ENCODE measurements at regions not wholly inside any gene's neighbourhood (a gene's known extent, or its start where the extent isn't known, plus 50 kb on each side); places are given as distances from the start of the nearest gene placed in this dataset.
A peak's percentile ranks its signal among the peaks of the same experiment; 100 is the strongest.
"Not testable (repeated sequence)": the region's sequence is repeated elsewhere in the genome, so short reads cannot be mapped to it uniquely, and the experiment has no call there.

GRCh38 chr21:35982717-35983116, 77.6 kb downstream of the SETD4 start:
- H4K20me1 ChIP-seq, result no peaks in the 10 kb centered on the region

DNA sequence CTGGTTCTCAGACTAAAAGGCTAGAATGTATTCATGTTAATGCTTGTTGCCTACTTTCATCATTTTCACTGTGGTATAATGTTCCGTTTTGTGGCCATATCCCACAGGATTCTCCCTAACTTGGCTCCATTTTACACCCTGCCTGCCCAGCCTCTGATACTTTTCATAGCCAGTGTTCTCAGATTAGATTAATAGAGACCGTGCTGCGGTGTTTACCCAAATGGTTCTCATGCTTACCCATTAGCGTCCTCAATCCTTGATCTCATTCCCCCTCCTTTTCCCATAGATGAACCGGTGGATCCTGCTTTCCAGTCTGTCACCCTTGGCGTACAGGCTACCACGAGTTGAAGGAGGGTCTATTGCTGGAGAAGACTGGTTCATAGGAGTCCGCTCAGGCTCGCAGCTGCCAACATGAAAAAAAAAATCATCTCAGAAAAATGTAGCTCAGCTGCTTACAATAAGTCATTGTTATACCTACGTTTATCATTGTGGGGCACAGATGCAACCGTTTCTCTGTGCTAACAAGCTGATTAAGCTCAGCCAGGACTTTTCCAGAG, 78.7 kb downstream of the SETD4 start:
- Histone ChIP-seq H3K4me2 (no peak overlapping the region), H3K9me3 (peaks cover 21% of the 10 kb centered on the region), H3K27me3 (no peaks in the 10 kb centered on the region), H3K4me3 (no peak overlapping the region), H3K4me1 (peaks cover 6% of the 10 kb centered on the region), H3K36me3 (no peaks in the 10 kb centered on the region), H4K20me1 (no peaks in the 10 kb centered on the region), H3K9ac (no peak overlapping the region), H3K27ac (no peak overlapping the region)
- no peak for TF ChIP-seq Cebpa-rat (IDR thresholded peaks at IDR 0.05)

More at GRCh38 chr21:35982717-35983116, 77.6 kb downstream of the SETD4 start:
- Histone ChIP-seq H3K4me2 (no peak overlapping the region), H3K9me3 (peaks cover 16% of the 10 kb centered on the region), H3K4me1 (no peaks in the 10 kb centered on the region), H3K4me3 (no peak overlapping the region), H3K9ac (no peak overlapping the region), H3K27me3 (no peaks in the 10 kb centered on the region), H3K36me3 (no peaks in the 10 kb centered on the region), H3K27ac (no peak overlapping the region)
- TF ChIP-seq Cebpa-rat (IDR thresholded peaks at IDR 0.05), result no peak

DNA sequence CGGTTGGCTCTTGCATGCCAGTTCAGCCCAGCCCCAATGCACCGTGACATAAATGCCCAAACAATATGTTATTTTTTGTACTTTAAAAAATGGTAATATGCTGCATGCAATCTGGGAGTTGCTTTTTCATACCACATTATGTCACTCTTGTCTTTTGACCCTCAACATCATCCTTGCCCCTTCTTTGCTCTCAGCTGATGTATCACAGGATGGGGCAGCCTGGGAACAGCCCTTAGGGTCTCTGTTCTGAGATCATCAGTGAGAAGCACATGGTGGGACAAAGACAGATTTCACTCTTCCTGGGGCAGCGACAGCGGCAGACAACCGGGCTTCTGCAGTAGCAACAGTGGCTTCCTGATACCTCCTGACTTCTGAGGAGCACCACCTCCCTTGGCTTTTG, 79.5 kb downstream of the SETD4 start:
- Histone ChIP-seq H3K27ac (no peak overlapping the region), H3K4me3 (no peak overlapping the region), H4K20me1 (no peaks in the 10 kb centered on the region), H3K4me2 (no peak overlapping the region), H3K9me3 (peaks cover 21% of the 10 kb centered on the region), H3K36me3 (no peaks in the 10 kb centered on the region), H3K4me1 (peaks cover 8% of the 10 kb centered on the region), H3K27me3 (no peaks in the 10 kb centered on the region), H3K9ac (no peak overlapping the region)
- no peak for TF ChIP-seq Cebpa-rat (IDR thresholded peaks at IDR 0.05)

DNA sequence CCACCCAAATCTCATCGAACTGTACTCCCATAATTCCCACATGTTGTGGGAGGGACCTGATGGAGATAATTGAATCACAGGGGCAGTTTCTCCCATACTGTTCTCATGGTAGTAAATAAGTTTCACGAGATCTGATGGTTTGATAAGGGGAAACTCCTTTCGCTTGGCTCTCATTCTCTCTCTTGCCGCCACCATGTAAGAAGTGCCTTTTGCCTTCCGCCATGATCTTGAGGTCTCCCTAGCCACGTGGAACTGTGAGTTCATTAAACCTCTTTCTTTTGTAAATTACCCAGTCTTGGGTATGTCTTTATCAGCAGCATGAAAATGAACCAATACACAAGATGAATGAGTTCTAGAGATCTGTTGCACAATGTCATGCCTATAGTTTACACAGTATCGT, 82.5 kb downstream of the SETD4 start:
- not testable (repeated sequence) for H3K36me3 ChIP-seq, H3K4me2 ChIP-seq, H3K4me3 ChIP-seq, H4K20me1 ChIP-seq, H3K9ac ChIP-seq, H3K27me3 ChIP-seq, H3K4me1 ChIP-seq, H3K27ac ChIP-seq
- H3K9me3 ChIP-seq, result peaks cover 21% of the 10 kb centered on the region

- H3K4me3 ChIP-seq, result no peak overlapping the region
- H4K20me1 ChIP-seq, result no peaks in the 10 kb centered on the region
- no peak overlapping the region for H3K9ac ChIP-seq
- no peaks in the 10 kb centered on the region for H3K27me3 ChIP-seq
- peaks cover 8% of the 10 kb centered on the region for H3K4me1 ChIP-seq
- no peak for TF ChIP-seq Cebpa-rat (IDR thresholded peaks at IDR 0.05)
- H3K4me2 ChIP-seq, result peak overlapping the region; percentile 28
- H3K27ac ChIP-seq, result no peak overlapping the region
- H3K9me3 ChIP-seq, result peaks cover 21% of the 10 kb centered on the region
- no peaks in the 10 kb centered on the region for H3K36me3 ChIP-seq
Observed at GRCh38 chr21:35976929-35977328, 83.4 kb downstream of the SETD4 start.

GRCh38 chr21:35976481-35976880, 83.8 kb downstream of the SETD4 start:
- no peak overlapping the region for H3K9ac ChIP-seq
- no peaks in the 10 kb centered on the region for H3K36me3 ChIP-seq
- peaks cover 8% of the 10 kb centered on the region for H3K4me1 ChIP-seq
- no peak for TF ChIP-seq Cebpa-rat (IDR thresholded peaks at IDR 0.05)
- no peaks in the 10 kb centered on the region for H3K27me3 ChIP-seq
- no peak overlapping the region for H3K27ac ChIP-seq
- peak overlapping the region; percentile 28 for H3K4me2 ChIP-seq
- no peaks in the 10 kb centered on the region for H4K20me1 ChIP-seq
- no peak overlapping the region for H3K4me3 ChIP-seq
- peaks cover 21% of the 10 kb centered on the region for H3K9me3 ChIP-seq

GRCh38 chr21:35974775-35975174, 85.6 kb downstream of the SETD4 start:
- TF ChIP-seq Cebpa-rat (IDR thresholded peaks at IDR 0.05), result no peak
- Histone ChIP-seq H3K9me3 (peaks cover 21% of the 10 kb centered on the region), H4K20me1 (no peaks in the 10 kb centered on the region), H3K27ac (no peak overlapping the region), H3K4me3 (no peak overlapping the region), H3K36me3 (no peaks in the 10 kb centered on the region), H3K4me2 (no peak overlapping the region), H3K27me3 (no peaks in the 10 kb centered on the region), H3K4me1 (peaks cover 8% of the 10 kb centered on the region), H3K9ac (no peak overlapping the region)

DNA sequence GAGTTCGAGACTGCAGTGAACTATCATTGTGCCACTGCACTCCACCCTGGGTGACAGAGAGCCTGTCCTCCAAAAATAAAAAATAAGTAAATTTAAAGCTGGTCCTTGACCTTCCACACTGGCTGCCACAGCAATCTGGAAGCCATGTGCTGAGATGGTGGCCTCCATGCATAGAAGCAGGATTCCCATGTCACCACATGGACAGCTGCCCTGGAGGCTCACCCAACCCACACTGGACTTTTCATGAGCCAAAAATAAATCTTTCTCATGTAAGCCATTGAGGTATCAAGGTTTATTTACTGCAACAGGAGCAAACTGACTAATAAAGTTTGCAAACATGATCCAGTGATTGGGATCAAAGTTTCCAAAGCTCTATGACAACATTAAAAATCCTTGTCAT, 88.5 kb downstream of the SETD4 start:
- no peak for TF ChIP-seq Cebpa-rat (IDR thresholded peaks at IDR 0.05)
- Histone ChIP-seq H3K4me3 (no peak overlapping the region), H3K27ac (no peak overlapping the region), H3K9ac (no peak overlapping the region), H3K36me3 (no peaks in the 10 kb centered on the region), H3K27me3 (no peaks in the 10 kb centered on the region), H3K4me1 (peaks cover 5% of the 10 kb centered on the region), H3K9me3 (no peaks in the 10 kb centered on the region), H3K4me2 (no peak overlapping the region), H4K20me1 (no peaks in the 10 kb centered on the region)

GRCh38 chr21:35969281-35969680, 91.0 kb downstream of the SETD4 start:
- TF ChIP-seq Cebpa-rat (IDR thresholded peaks at IDR 0.05), result no peak
- Histone ChIP-seq H3K9me3 (no peaks in the 10 kb centered on the region), H3K9ac (no peak overlapping the region), H3K27me3 (no peaks in the 10 kb centered on the region), H3K36me3 (no peaks in the 10 kb centered on the region), H3K4me3 (no peak overlapping the region), H4K20me1 (no peaks in the 10 kb centered on the region), H3K4me2 (no peak overlapping the region), H3K4me1 (no peaks in the 10 kb centered on the region), H3K27ac (no peak overlapping the region)

- Histone ChIP-seq H3K27me3 (no peaks in the 10 kb centered on the region), H3K4me3 (no peak overlapping the region), H4K20me1 (no peaks in the 10 kb centered on the region), H3K4me2 (no peak overlapping the region), H3K36me3 (no peaks in the 10 kb centered on the region), H3K27ac (no peak overlapping the region), H3K4me1 (no peaks in the 10 kb centered on the region), H3K9me3 (peaks cover 5% of the 10 kb centered on the region; the same call in 1 of the 2 replicates), H3K9ac (no peak overlapping the region)
- TF ChIP-seq Cebpa-rat (IDR thresholded peaks at IDR 0.05), result no peak
Observed at GRCh38 chr21:35968564-35968963, 91.8 kb downstream of the SETD4 start.

DNA sequence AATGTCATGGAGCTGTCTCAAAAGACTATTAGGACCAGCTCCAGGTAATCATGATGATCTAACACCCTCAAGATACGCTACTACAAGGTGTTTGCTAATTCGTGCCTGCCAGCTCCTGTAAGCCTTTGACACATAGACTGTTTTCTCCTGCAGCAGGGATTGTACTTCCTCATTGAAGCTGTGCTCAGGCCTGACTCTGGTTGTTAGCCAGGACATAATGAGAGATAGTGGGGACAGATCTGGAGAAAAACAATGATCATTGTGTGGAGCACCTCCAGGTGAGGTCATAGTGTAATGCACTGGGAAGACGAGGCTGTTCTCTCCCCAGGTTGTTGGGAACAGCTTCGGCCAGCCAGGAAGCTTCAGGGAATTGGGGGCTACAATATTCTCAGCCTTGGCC, 94.6 kb downstream of the SETD4 start:
- Histone ChIP-seq H3K4me1 (no peaks in the 10 kb centered on the region), H3K9ac (no peak overlapping the region), H3K27ac (no peak overlapping the region), H4K20me1 (no peaks in the 10 kb centered on the region), H3K4me3 (no peak overlapping the region), H3K9me3 (peaks cover 5% of the 10 kb centered on the region; the same call in 1 of the 2 replicates), H3K36me3 (no peaks in the 10 kb centered on the region), H3K4me2 (no peak overlapping the region), H3K27me3 (no peaks in the 10 kb centered on the region)
- TF ChIP-seq Cebpa-rat (IDR thresholded peaks at IDR 0.05), result no peak
